IMR-90 (cell line): ENCODE measurements at regions not wholly inside any gene's neighbourhood (a gene's known extent, or its start where the extent isn't known, plus 50 kb on each side); places are given as distances from the start of the nearest gene placed in this dataset.

Experiments used
- ATAC-seq: fragments of 200-7000 bp; cut with Tn5 transposase; 2 replicates; pipeline ENCODE4 v1.9.1; 2020; ENCODE audit warnings: low read depth, mild to moderate bottlenecking, moderate library complexity
- BruUV-seq: library from RNA; stranded (reverse); fragments of 400-500 nt; replicated peaks from 2 replicates; lab custom pipeline; 2021; lab: Mats Ljungman, UMichigan
- CTCF ChIA-PET: fragments of 300-600 bp; formaldehyde crosslinking; extraction: SDS; loops from one replicate; lab custom pipeline; 2021; ENCODE audit warnings: antibody characterized with exemption; lab: Yijun Ruan, JAX
- POLR2A ChIA-PET: fragments of 300-600 bp; sonication (Branson Sonifier 250); formaldehyde crosslinking; loops from one replicate; lab custom pipeline; 2022; ENCODE audit warnings: antibody characterized with exemption; ENCODE audit not compliant: unreplicated experiment; lab: Charles Lee
- DNase-seq: peaks from one replicate; pipeline ENCODE4 v3.0.0; 2013
- H2AFZ ChIP-seq: replicated peaks from 2 replicates; pipeline ENCODE3; 2013; ENCODE audit warnings: low read length, mild to moderate bottlenecking; ENCODE audit not compliant: poor library complexity
- H2AK5ac ChIP-seq: 2 replicates; pipeline ENCODE4 v1.6.1; 2013; ENCODE audit warnings: low read depth, low read length, inconsistent platforms
- H2AK9ac ChIP-seq: replicated peaks from 2 replicates; pipeline ENCODE3; 2013; ENCODE audit warnings: mild to moderate bottlenecking, low read depth, low read length, moderate library complexity; ENCODE audit not compliant: poor library complexity
- H2BK120ac ChIP-seq: 2 replicates; pipeline ENCODE4 v1.6.1; 2013; ENCODE audit warnings: low read depth, low read length, inconsistent platforms
- H2BK15ac ChIP-seq: 3 replicates; pipeline ENCODE4 v1.6.1; 2013; ENCODE audit warnings: low read depth, low read length, inconsistent platforms
- H2BK20ac ChIP-seq: 2 replicates; pipeline ENCODE4 v1.6.1; 2013; ENCODE audit warnings: low read depth, mild to moderate bottlenecking, inconsistent platforms, low read length, moderate library complexity
- H2BK5ac ChIP-seq: 2 replicates; pipeline ENCODE4 v1.6.1; 2013; ENCODE audit warnings: mild to moderate bottlenecking, low read depth, low read length, inconsistent platforms; ENCODE audit not compliant: poor library complexity, severe bottlenecking
- H3K14ac ChIP-seq: replicated peaks from 2 replicates; pipeline ENCODE4 v1.6.1; 2013; ENCODE audit warnings: low read depth, low read length, inconsistent platforms
- H3K18ac ChIP-seq: 2 replicates; pipeline ENCODE4 v1.6.1; 2013; ENCODE audit warnings: low read depth, low read length, control low read depth
- H3K23ac ChIP-seq: 2 replicates; pipeline ENCODE4 v1.6.1; 2013; ENCODE audit warnings: low read depth, low read length, inconsistent platforms
- H3K27ac ChIP-seq: 2 replicates; pipeline ENCODE4 v1.5.1; 2013; ENCODE audit warnings: mild to moderate bottlenecking, control low read depth, low read length; ENCODE audit not compliant: insufficient read depth
- H3K27me3 ChIP-seq: 2 replicates; pipeline ENCODE4 v1.6.1; 2013; ENCODE audit warnings: low read length; ENCODE audit not compliant: control insufficient read depth, insufficient read depth
- H3K36me3 ChIP-seq: 2 replicates; pipeline ENCODE4 v1.6.1; 2013; ENCODE audit warnings: low read length, mixed read lengths; ENCODE audit not compliant: control insufficient read depth, insufficient read depth
- H3K4ac ChIP-seq: 2 replicates; pipeline ENCODE4 v1.6.1; 2013; ENCODE audit warnings: low read depth, low read length, inconsistent platforms
- H3K4me1 ChIP-seq: 2 replicates; pipeline ENCODE4 v1.6.1; 2013; ENCODE audit warnings: low read length, mixed read lengths; ENCODE audit not compliant: control insufficient read depth, insufficient read depth
- H3K4me2 ChIP-seq: 2 replicates; pipeline ENCODE4 v1.6.1; 2013; ENCODE audit warnings: low read depth, mild to moderate bottlenecking, control low read depth, low read length, moderate library complexity
- H3K4me3 ChIP-seq: 2 replicates; pipeline ENCODE4 v1.5.1; 2013; ENCODE audit warnings: low read depth, mild to moderate bottlenecking, control low read depth, low read length, moderate library complexity; ENCODE audit not compliant: insufficient read depth
- H3K56ac ChIP-seq: 2 replicates; pipeline ENCODE4 v1.6.1; 2013; ENCODE audit warnings: low read length, inconsistent platforms; ENCODE audit not compliant: insufficient read depth; ENCODE audit errors: extremely low read depth
- H3K79me1 ChIP-seq, 2 experiments: 2 replicates each; pipeline ENCODE4 v1.6.1; 2013; ENCODE audit warnings: low read length in 2 of 2, inconsistent platforms in 1 of 2, low read depth in 1 of 2
- H3K9ac ChIP-seq: 2 replicates; pipeline ENCODE4 v1.6.1; 2013; ENCODE audit warnings: low read depth, low read length, control low read depth
- H3K9me1 ChIP-seq: 2 replicates; pipeline ENCODE4 v1.6.1; 2013; ENCODE audit warnings: low read length, inconsistent platforms; ENCODE audit not compliant: insufficient read depth
- H3K9me3 ChIP-seq: 2 replicates; pipeline ENCODE4 v1.6.1; 2013; ENCODE audit warnings: low read length; ENCODE audit not compliant: control insufficient read depth, insufficient read depth
- H4K20me1 ChIP-seq: 2 replicates; pipeline ENCODE4 v1.6.1; 2013; ENCODE audit warnings: low read length, inconsistent platforms; ENCODE audit not compliant: insufficient read depth
- H4K5ac ChIP-seq: 2 replicates; pipeline ENCODE4 v1.6.1; 2013; ENCODE audit warnings: mild to moderate bottlenecking, low read depth, low read length, control low read depth
- H4K8ac ChIP-seq, 2 experiments: 2 replicates each; pipeline ENCODE4 v1.6.1; 2013; ENCODE audit warnings: low read depth in 2 of 2, low read length in 2 of 2, control low read depth in 1 of 2, inconsistent platforms in 1 of 2
- H4K91ac ChIP-seq: 2 replicates; pipeline ENCODE4 v1.6.1; 2013; ENCODE audit warnings: low read depth, low read length, inconsistent platforms; ENCODE audit not compliant: insufficient read depth
- SMC3 ChIP-seq: fragments of 150-350 bp; IDR thresholded peaks from 2 replicates; pipeline ENCODE4 v1.6.1; 2016; ENCODE audit warnings: low read depth, mild to moderate bottlenecking, antibody characterized with exemption, low read length, moderate library complexity
- USF2 ChIP-seq: fragments of 150-350 bp; IDR thresholded peaks from 2 replicates; pipeline ENCODE4 v1.6.1; 2017; ENCODE audit warnings: mild to moderate bottlenecking, antibody characterized with exemption, low read length, low read depth
- WGBS, 2 experiments: methylation state at CpG; one replicate each; pipeline versions ENCODE4 v1.1.5 to v1.1.7; 2013; ENCODE audit warnings: missing lambda C conversion rate in 2 of 2; ENCODE audit not compliant: insufficient read length in 1 of 2; ENCODE audit errors: extremely low coverage in 2 of 2; 5-methylcytosine and 5-hydroxymethylcytosine counted together
- dilution Hi-C: fragments of 300-500 bp; cut with HindIII; formaldehyde crosslinking; loops from one replicate; pipeline ENCODE4 v1.14.3; 2018; ENCODE audit warnings: low sequenced_read_pairs; ENCODE audit not compliant: unreplicated experiment
- in situ Hi-C: fragments of 300-500 bp; cut with MboI; formaldehyde crosslinking; loops from 3 replicates; pipeline ENCODE4 v1.14.3; 2019; ENCODE audit warnings: low sequenced_read_pairs, inconsistent platforms, mixed read lengths
- intact Hi-C: fragments of 100-400 bp; cut with micrococcal nuclease; formaldehyde crosslinking; loops from 2 replicates; pipeline ENCODE4 v1.10.0; 2022

DNA sequence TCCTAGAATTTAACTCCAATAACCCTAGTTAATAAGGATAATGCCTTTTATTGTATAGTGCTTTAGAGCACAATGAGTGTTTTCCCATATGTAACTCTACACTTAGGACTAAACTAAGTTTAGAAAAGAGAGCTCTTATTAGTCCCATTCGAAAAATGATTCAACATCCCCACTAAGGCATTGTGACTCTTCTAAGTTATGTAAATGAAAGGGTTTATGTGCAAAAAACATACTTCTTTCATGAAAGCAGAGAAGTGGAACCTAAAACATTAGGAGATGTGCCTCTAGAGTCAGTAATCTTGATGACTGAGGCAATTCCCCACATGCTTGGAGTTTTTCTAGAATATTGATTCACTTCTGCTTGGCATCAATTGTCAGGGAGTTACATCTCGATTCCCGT is 344.1 kb upstream of the ZNF717 start:
- no peak overlapping the region for H3K18ac ChIP-seq
- H2BK15ac ChIP-seq: no peak overlapping the region
- H4K20me1 ChIP-seq: no peaks in the 10 kb centered on the region
- H2BK20ac ChIP-seq: no peak overlapping the region
- POLR2A ChIA-PET: no interaction called here
- no peak overlapping the region for H3K14ac ChIP-seq
- dilution Hi-C loops: no loop called here
- no peaks in the 10 kb centered on the region for H3K9me1 ChIP-seq
- H3K4ac ChIP-seq: no peak overlapping the region
- BruUV-seq: no TSS peak
- in situ Hi-C loops: no loop called here
- no peak overlapping the region for H2AK5ac ChIP-seq
- no peaks in the 10 kb centered on the region for H3K9me3 ChIP-seq
- CTCF ChIA-PET: no interaction called here
- H3K27me3 ChIP-seq: no peaks in the 10 kb centered on the region
- no peak overlapping the region for H4K8ac ChIP-seq
- H3K23ac ChIP-seq: no peak overlapping the region
- TF ChIP-seq USF2 (no peak), SMC3 (no peak)
- no peaks in the 10 kb centered on the region for H3K36me3 ChIP-seq
- H3K9ac ChIP-seq: no peak overlapping the region
- no CpG with 5 or more reads among the region's 3 CpGs for WGBS, 2 experiments
- H2BK120ac ChIP-seq: no peak overlapping the region
- H3K4me2 ChIP-seq: no peak overlapping the region
- no peak overlapping the region for H3K56ac ChIP-seq
- H2AK9ac ChIP-seq: no peak overlapping the region
- no peaks in the 10 kb centered on the region for H3K4me1 ChIP-seq
- no peak overlapping the region for H3K27ac ChIP-seq
- DNase-seq: no peak
- no peak overlapping the region for H4K91ac ChIP-seq
- no peaks in the 10 kb centered on the region for H3K79me1 ChIP-seq
- no peak for ATAC-seq
- no peak overlapping the region for H2BK5ac ChIP-seq
- no peak overlapping the region for H4K5ac ChIP-seq
- no peak overlapping the region for H3K4me3 ChIP-seq
- no peak overlapping the region for H2AFZ ChIP-seq
- intact Hi-C loops: no loop called here
